Fibroblast of villous mesenchyme (primary cell): ENCODE measurements at regions not wholly inside any gene's neighbourhood (a gene's known extent, or its start where the extent isn't known, plus 50 kb on each side); places are given as distances from the start of the nearest gene placed in this dataset.
A peak's percentile ranks its signal among the peaks of the same experiment; 100 is the strongest.
"Not testable (repeated sequence)": the region's sequence is repeated elsewhere in the genome, so short reads cannot be mapped to it uniquely, and the experiment has no call there.

ENCODE experiments used
- DNase-seq: peaks from one replicate; pipeline ENCODE4 v3.0.0-alpha.2; 2010; ENCODE audit warnings: low read depth
- H3K4me3 ChIP-seq: 2 replicates; pipeline ENCODE4 v1.5.1; 2011; ENCODE audit warnings: low read depth, mild to moderate bottlenecking, low read length
- CTCF ChIP-seq: IDR thresholded peaks from 2 replicates; pipeline ENCODE4 v1.5.1; 2012; ENCODE audit warnings: low read depth, mild to moderate bottlenecking, low read length; ENCODE audit not compliant: insufficient read depth

- peak; percentile 94 for DNase-seq
- H3K4me3 ChIP-seq = no peak overlapping the region
- TF ChIP-seq CTCF = no peak
Measured at GRCh38 chr2:38146907-38147307, 71.0 kb upstream of the CYP1B1 start.

GRCh38 chr2:38146275-38146906, 70.4 kb upstream of the CYP1B1 start:
- no peak for TF ChIP-seq CTCF
- H3K4me3 ChIP-seq = peak overlapping the region; percentile 16
- DNase-seq = peak; percentile 90

- TF ChIP-seq CTCF = no peak
- H3K4me3 ChIP-seq = no peak overlapping the region
- DNase-seq = no peak
Measured at GRCh38 chr2:38145236-38145635, 69.3 kb upstream of the CYP1B1 start.

GRCh38 chr2:38142627-38143026, 66.7 kb upstream of the CYP1B1 start:
- no peak for DNase-seq
- no peak for TF ChIP-seq CTCF
- no peak overlapping the region for H3K4me3 ChIP-seq

- no peak for DNase-seq
- TF ChIP-seq CTCF = no peak
- no peak overlapping the region for H3K4me3 ChIP-seq
Measured at GRCh38 chr2:38141501-38141900, 65.5 kb upstream of the CYP1B1 start.

GRCh38 chr2:38138996-38139395, 63.0 kb upstream of the CYP1B1 start:
- no peak for TF ChIP-seq CTCF
- no peak for DNase-seq
- no peak overlapping the region for H3K4me3 ChIP-seq

GRCh38 chr2:38138419-38138818, 62.5 kb upstream of the CYP1B1 start:
- no peak for DNase-seq
- H3K4me3 ChIP-seq = no peak overlapping the region
- TF ChIP-seq CTCF = no peak

- not testable (repeated sequence) for DNase-seq, H3K4me3 ChIP-seq
Measured at GRCh38 chr2:38137958-38138357, 62.0 kb upstream of the CYP1B1 start.
